ENCODE measurements at regions not wholly inside any gene's neighbourhood (a gene's known extent, or its start where the extent isn't known, plus 50 kb on each side); places are given as distances from the start of the nearest gene placed in this dataset.

- H3K36me3 ChIP-seq (ENCODE audit: control insufficient read depth in 2 of 2, extremely low read depth in 1 of 2, insufficient read depth in 2 of 2, low read length in 2 of 2), result no peaks in the 10 kb centered on the region
- no peaks in the 10 kb centered on the region for H3K79me2 ChIP-seq (ENCODE audit: control insufficient read depth, insufficient read depth, low read length)
- no peaks in the 10 kb centered on the region for H3K9me1 ChIP-seq (ENCODE audit: control insufficient read depth, extremely low read depth, insufficient read depth, low read length)
- no peaks in the 10 kb centered on the region for H3K9me3 ChIP-seq (ENCODE audit: control insufficient read depth, low read depth, low read length)
- FAIRE-seq, result no peak
- no peaks in the 10 kb centered on the region for H3K4me1 ChIP-seq (ENCODE audit: control insufficient read depth, extremely low read depth, insufficient read depth, low read length)
- no peak overlapping the region for H2AFZ ChIP-seq (ENCODE audit: control insufficient read depth, low read length)
- H3K9ac ChIP-seq (ENCODE audit: control insufficient read depth, extremely low read depth, insufficient read depth, low read length), result no peak overlapping the region
- dilution Hi-C loops (cut with MboI; ENCODE audit: extremely low pct_ligation_motif_present, low sequenced_read_pairs), result no loop called here
- H3K27ac ChIP-seq (ENCODE audit: control insufficient read depth, insufficient read depth, low read length), result no peak overlapping the region
- H3K4me3 ChIP-seq (ENCODE audit: control insufficient read depth in 2 of 3, extremely low read depth in 1 of 3, insufficient read depth in 2 of 3, low read depth in 1 of 3, low read length in 3 of 3), result no peak overlapping the region
- TF ChIP-seq EZH2 (IDR thresholded peaks at IDR 0.05; ENCODE audit: low read length), result no peak
- TF ChIP-seq CTCF (optimal IDR thresholded peaks at IDR 0.05 in 1 of 3, IDR thresholded peaks at IDR 0.05 in 1 of 3, conservative IDR thresholded peaks at IDR 0.05 in 1 of 3; ENCODE audit: extremely low read depth in 1 of 3, insufficient read depth in 2 of 3, low read length in 3 of 3), result no peak
- no peak overlapping the region for H3K4me2 ChIP-seq (ENCODE audit: control insufficient read depth, extremely low read depth, insufficient read depth, low read depth, low read length)
- no peaks in the 10 kb centered on the region for H3K27me3 ChIP-seq (ENCODE audit: control insufficient read depth, extremely low read depth, insufficient read depth, low read length)
- H4K20me1 ChIP-seq (ENCODE audit: control insufficient read depth, extremely low read depth, insufficient read depth, low read length), result no peaks in the 10 kb centered on the region
- DNase-seq (ENCODE audit: low read depth, low spot score), result no peak
These were observed 612.1 kb downstream of the MRPL39 start for GRCh38 chr21:24995216-24995615.

GRCh38 chr21:24994717-24995116 lies 612.6 kb downstream of the MRPL39 start:
- no peak overlapping the region for H3K27ac ChIP-seq (ENCODE audit: control insufficient read depth, insufficient read depth, low read length)
- dilution Hi-C loops (cut with MboI; ENCODE audit: extremely low pct_ligation_motif_present, low sequenced_read_pairs), result no loop called here
- FAIRE-seq, result no peak
- H3K9me1 ChIP-seq (ENCODE audit: control insufficient read depth, extremely low read depth, insufficient read depth, low read length), result no peaks in the 10 kb centered on the region
- no peak overlapping the region for H3K9ac ChIP-seq (ENCODE audit: control insufficient read depth, extremely low read depth, insufficient read depth, low read length)
- TF ChIP-seq CTCF (optimal IDR thresholded peaks at IDR 0.05 in 1 of 3, IDR thresholded peaks at IDR 0.05 in 1 of 3, conservative IDR thresholded peaks at IDR 0.05 in 1 of 3; ENCODE audit: extremely low read depth in 1 of 3, insufficient read depth in 2 of 3, low read length in 3 of 3) (no peak), EZH2 (IDR thresholded peaks at IDR 0.05; ENCODE audit: low read length) (no peak)
- no peak overlapping the region for H3K4me2 ChIP-seq (ENCODE audit: control insufficient read depth, extremely low read depth, insufficient read depth, low read depth, low read length)
- no peaks in the 10 kb centered on the region for H3K27me3 ChIP-seq (ENCODE audit: control insufficient read depth, extremely low read depth, insufficient read depth, low read length)
- no peak overlapping the region for H2AFZ ChIP-seq (ENCODE audit: control insufficient read depth, low read length)
- no peaks in the 10 kb centered on the region for H3K4me1 ChIP-seq (ENCODE audit: control insufficient read depth, extremely low read depth, insufficient read depth, low read length)
- no peaks in the 10 kb centered on the region for H4K20me1 ChIP-seq (ENCODE audit: control insufficient read depth, extremely low read depth, insufficient read depth, low read length)
- no peaks in the 10 kb centered on the region for H3K79me2 ChIP-seq (ENCODE audit: control insufficient read depth, insufficient read depth, low read length)
- no peaks in the 10 kb centered on the region for H3K36me3 ChIP-seq (ENCODE audit: control insufficient read depth in 2 of 2, extremely low read depth in 1 of 2, insufficient read depth in 2 of 2, low read length in 2 of 2)
- no peak for DNase-seq (ENCODE audit: low read depth, low spot score)
- H3K4me3 ChIP-seq (ENCODE audit: control insufficient read depth in 2 of 3, extremely low read depth in 1 of 3, insufficient read depth in 2 of 3, low read depth in 1 of 3, low read length in 3 of 3), result no peak overlapping the region
- no peaks in the 10 kb centered on the region for H3K9me3 ChIP-seq (ENCODE audit: control insufficient read depth, low read depth, low read length)

All from keratinocyte (primary cell).